ENCODE measurements at regions not wholly inside any gene's neighbourhood (a gene's known extent, or its start where the extent isn't known, plus 50 kb on each side); places are given as distances from the start of the nearest gene placed in this dataset.

DNA sequence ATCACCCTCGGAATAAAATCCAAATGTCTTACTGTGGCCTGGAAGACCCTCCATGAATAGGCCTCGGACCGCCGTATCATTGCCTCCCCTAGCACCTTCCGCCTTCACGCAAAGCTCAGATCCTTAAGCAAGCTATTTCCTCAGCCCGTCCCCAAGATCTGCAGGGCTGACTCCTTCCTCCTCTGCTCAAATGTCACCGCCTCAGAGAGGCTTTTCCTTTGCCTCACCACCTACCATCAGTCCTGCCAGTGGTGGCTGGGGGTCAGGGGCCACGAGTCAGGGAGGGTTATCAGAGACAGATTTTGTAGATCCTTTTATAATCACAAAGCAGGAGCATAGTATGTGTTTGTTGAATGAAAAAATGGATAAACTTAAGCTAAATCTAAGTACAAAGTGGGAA is 74.4 kb upstream of the KIF2A start:
- TF ChIP-seq, protein P1, sequence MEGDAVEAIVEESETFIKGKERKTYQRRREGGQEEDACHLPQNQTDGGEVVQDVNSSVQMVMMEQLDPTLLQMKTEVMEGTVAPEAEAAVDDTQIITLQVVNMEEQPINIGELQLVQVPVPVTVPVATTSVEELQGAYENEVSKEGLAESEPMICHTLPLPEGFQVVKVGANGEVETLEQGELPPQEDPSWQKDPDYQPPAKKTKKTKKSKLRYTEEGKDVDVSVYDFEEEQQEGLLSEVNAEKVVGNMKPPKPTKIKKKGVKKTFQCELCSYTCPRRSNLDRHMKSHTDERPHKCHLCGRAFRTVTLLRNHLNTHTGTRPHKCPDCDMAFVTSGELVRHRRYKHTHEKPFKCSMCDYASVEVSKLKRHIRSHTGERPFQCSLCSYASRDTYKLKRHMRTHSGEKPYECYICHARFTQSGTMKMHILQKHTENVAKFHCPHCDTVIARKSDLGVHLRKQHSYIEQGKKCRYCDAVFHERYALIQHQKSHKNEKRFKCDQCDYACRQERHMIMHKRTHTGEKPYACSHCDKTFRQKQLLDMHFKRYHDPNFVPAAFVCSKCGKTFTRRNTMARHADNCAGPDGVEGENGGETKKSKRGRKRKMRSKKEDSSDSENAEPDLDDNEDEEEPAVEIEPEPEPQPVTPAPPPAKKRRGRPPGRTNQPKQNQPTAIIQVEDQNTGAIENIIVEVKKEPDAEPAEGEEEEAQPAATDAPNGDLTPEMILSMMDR (conservative IDR thresholded peaks at IDR 0.05 in 1 of 2, IDR thresholded peaks at IDR 0.05 in 1 of 2; ENCODE audit: extremely low read depth in 1 of 2, insufficient read depth in 1 of 2, low read depth in 1 of 2, low read length in 2 of 2): no peak
- no peak for TF ChIP-seq EZH2 (IDR thresholded peaks at IDR 0.05; ENCODE audit: borderline replicate concordance, low read length)
